Spleen (tissue), 7 donors: ENCODE measurements at regions not wholly inside any gene's neighbourhood (a gene's known extent, or its start where the extent isn't known, plus 50 kb on each side); places are given as distances from the start of the nearest gene placed in this dataset.

ENCODE experiments used
- POLR2A ChIP-seq, 3 donors: fragments of 450-650 bp; IDR thresholded peaks; one replicate each; pipeline ENCODE4 v1.5.1; 2017; ENCODE audit warnings: antibody characterized with exemption in 3 of 3, mild to moderate bottlenecking in 1 of 3
- POLR2AphosphoS5 ChIP-seq, 3 donors: sonication (generic); formaldehyde crosslinking; IDR thresholded peaks; one replicate each; pipeline ENCODE4 v1.5.1; 2017; ENCODE audit warnings: antibody characterized with exemption in 3 of 3
- TF ChIP-seq, protein P1 (sequence below), 11 experiments: fragments of 200-600 bp in 7 of 11; fragments of 450-650 bp in 4 of 11; sonication (generic) in 4 of 11; IDR thresholded peaks in 8 of 11; conservative IDR thresholded peaks in 3 of 11; 1 replicate in 7 of 11; 2 replicates in 4 of 11; pipeline versions ENCODE4 v1.4.0 to v1.8.0; 2016 to 2021; ENCODE audit warnings: antibody characterized with exemption in 11 of 11, inconsistent platforms in 4 of 11, mild to moderate bottlenecking in 1 of 11
- donor health status: DM: no; HTN: no; CAD: no; lungs with moderate emphysema.
- donor health status: DM: no; HTN: no; CAD: no.
- donor health status: DM: no; HTN: no; CAD: no.

DNA sequence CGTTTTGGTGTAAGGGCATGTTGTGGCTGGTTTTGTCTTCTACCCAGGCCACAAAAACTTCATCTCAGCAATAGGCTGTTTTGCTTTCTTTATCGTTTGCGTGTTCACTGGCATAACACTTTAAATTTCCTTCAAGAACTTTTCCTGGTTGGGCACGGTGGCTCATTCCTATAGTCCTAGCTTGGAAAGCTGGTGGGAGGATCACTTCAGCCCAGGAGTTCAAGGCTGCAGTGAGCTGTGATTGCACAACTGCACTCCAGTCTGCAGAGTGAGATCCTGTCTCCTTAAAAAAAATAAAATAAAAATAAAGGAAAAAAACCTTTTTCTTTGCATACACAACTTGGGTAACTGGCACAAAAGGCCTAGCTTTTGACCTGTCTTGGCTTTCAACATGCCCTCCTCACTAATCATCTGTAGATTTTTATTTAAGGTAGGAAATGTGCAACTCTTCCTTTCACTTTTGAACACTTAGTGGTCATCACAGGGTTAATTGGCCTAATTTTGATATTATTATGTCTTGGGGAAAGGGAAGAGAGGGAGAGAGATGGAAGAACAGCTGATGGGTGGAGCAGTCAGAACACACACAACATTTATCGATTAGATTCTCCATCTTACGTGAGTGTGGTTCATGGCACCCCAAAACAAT lies 78.9 kb upstream of the PSMA6 start:
- TF ChIP-seq, protein P1, sequence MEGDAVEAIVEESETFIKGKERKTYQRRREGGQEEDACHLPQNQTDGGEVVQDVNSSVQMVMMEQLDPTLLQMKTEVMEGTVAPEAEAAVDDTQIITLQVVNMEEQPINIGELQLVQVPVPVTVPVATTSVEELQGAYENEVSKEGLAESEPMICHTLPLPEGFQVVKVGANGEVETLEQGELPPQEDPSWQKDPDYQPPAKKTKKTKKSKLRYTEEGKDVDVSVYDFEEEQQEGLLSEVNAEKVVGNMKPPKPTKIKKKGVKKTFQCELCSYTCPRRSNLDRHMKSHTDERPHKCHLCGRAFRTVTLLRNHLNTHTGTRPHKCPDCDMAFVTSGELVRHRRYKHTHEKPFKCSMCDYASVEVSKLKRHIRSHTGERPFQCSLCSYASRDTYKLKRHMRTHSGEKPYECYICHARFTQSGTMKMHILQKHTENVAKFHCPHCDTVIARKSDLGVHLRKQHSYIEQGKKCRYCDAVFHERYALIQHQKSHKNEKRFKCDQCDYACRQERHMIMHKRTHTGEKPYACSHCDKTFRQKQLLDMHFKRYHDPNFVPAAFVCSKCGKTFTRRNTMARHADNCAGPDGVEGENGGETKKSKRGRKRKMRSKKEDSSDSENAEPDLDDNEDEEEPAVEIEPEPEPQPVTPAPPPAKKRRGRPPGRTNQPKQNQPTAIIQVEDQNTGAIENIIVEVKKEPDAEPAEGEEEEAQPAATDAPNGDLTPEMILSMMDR (IDR thresholded peaks at IDR 0.05 in 8 of 11, conservative IDR thresholded peaks at IDR 0.05 in 3 of 11), result no peak
- no peak for TF ChIP-seq POLR2A (IDR thresholded peaks at IDR 0.05)
- no peak for TF ChIP-seq POLR2AphosphoS5 (IDR thresholded peaks at IDR 0.05)
